Kidney (tissue), 13 donors: ENCODE measurements at regions not wholly inside any gene's neighbourhood (a gene's known extent, or its start where the extent isn't known, plus 50 kb on each side); places are given as distances from the start of the nearest gene placed in this dataset.
"Not testable (repeated sequence)": the region's sequence is repeated elsewhere in the genome, so short reads cannot be mapped to it uniquely, and the experiment has no call there.

Experiments used
- DNase-seq, 5 donors: peaks; one replicate each; pipeline ENCODE4 v3.0.0-alpha.2; 2013 to 2020
- FAIRE-seq: peaks from 2 replicates; lab custom pipeline; 2012; peaks lifted over from hg19 to GRCh38; lab: Jason Lieb, UNC
- H3K27ac ChIP-seq, 2 donors: one replicate each; pipeline ENCODE4 v1.7.0; 2013; ENCODE audit warnings: low read depth in 2 of 2, low read length in 2 of 2, inconsistent platforms in 1 of 2
- H3K27me3 ChIP-seq: one replicate; pipeline ENCODE4 v1.7.1; 2013; ENCODE audit warnings: low read length, inconsistent platforms; ENCODE audit not compliant: control insufficient read depth, insufficient read depth
- H3K36me3 ChIP-seq, 3 donors: one replicate each; pipeline versions ENCODE4 v1.7.0 to v1.7.1; 2013; ENCODE audit warnings: low read length in 3 of 3, control low read depth in 1 of 3, inconsistent platforms in 1 of 3; ENCODE audit not compliant: insufficient read depth in 3 of 3, control insufficient read depth in 2 of 3
- H3K4me1 ChIP-seq, 3 donors: one replicate each; pipeline versions ENCODE4 v1.7.0 to v1.7.1; 2013; ENCODE audit warnings: low read length in 3 of 3, inconsistent platforms in 1 of 3, low read depth in 1 of 3; ENCODE audit not compliant: control insufficient read depth in 2 of 3, insufficient read depth in 2 of 3
- H3K4me3 ChIP-seq, 3 donors: one replicate each; pipeline versions ENCODE4 v1.7.0 to v1.8.1; 2013; ENCODE audit warnings: low read length in 3 of 3, control low read depth in 1 of 3, inconsistent platforms in 1 of 3
- H3K9ac ChIP-seq, 3 donors: one replicate each; pipeline versions ENCODE4 v1.7.0 to v1.7.1; 2013; ENCODE audit warnings: low read length in 3 of 3, control low read depth in 1 of 3, inconsistent platforms in 1 of 3
- H3K9me3 ChIP-seq, 3 donors: one replicate each; pipeline versions ENCODE4 v1.7.0 to v1.7.1; 2013; ENCODE audit warnings: low read length in 3 of 3, control low read depth in 1 of 3, inconsistent platforms in 1 of 3; ENCODE audit not compliant: control insufficient read depth in 2 of 3, insufficient read depth in 1 of 3
- intact Hi-C: fragments of 100-400 bp; cut with DNase I; formaldehyde crosslinking; loops from one replicate; pipeline ENCODE4 v1.11.1; 2022
- TF ChIP-seq, protein P1 (sequence below): IDR thresholded peaks from 3 replicates; pipeline ENCODE4 v1.5.1; 2012; ENCODE audit warnings: mild to moderate bottlenecking, moderate library complexity, borderline replicate concordance; ENCODE audit not compliant: insufficient read depth; ENCODE audit errors: extremely low read depth
- donor health status: control.
- donor health status: control.
- donor health status: control.
- donor health status: control.
- donor health status: control.
- donor health status: DM: yes; HTN: yes; CAD: no.
- donor health status: Normal renal cell carcinoma (clear cell type).

GRCh38 chrX:3518870-3519269 lies 172.4 kb upstream of the MXRA5 start:
- Histone ChIP-seq H3K27me3 (peaks cover 2% of the 10 kb centered on the region), H3K9me3 (no peaks in the 10 kb centered on the region), H3K36me3 (no peaks in the 10 kb centered on the region), H3K4me3 (no peak overlapping the region), H3K9ac (no peak overlapping the region), H3K27ac (no peak overlapping the region), H3K4me1 (no peaks in the 10 kb centered on the region)
- intact Hi-C loops: no loop called here
- DNase-seq: no peak
- TF ChIP-seq, protein P1, sequence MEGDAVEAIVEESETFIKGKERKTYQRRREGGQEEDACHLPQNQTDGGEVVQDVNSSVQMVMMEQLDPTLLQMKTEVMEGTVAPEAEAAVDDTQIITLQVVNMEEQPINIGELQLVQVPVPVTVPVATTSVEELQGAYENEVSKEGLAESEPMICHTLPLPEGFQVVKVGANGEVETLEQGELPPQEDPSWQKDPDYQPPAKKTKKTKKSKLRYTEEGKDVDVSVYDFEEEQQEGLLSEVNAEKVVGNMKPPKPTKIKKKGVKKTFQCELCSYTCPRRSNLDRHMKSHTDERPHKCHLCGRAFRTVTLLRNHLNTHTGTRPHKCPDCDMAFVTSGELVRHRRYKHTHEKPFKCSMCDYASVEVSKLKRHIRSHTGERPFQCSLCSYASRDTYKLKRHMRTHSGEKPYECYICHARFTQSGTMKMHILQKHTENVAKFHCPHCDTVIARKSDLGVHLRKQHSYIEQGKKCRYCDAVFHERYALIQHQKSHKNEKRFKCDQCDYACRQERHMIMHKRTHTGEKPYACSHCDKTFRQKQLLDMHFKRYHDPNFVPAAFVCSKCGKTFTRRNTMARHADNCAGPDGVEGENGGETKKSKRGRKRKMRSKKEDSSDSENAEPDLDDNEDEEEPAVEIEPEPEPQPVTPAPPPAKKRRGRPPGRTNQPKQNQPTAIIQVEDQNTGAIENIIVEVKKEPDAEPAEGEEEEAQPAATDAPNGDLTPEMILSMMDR: no peak
- FAIRE-seq: no peak

DNA sequence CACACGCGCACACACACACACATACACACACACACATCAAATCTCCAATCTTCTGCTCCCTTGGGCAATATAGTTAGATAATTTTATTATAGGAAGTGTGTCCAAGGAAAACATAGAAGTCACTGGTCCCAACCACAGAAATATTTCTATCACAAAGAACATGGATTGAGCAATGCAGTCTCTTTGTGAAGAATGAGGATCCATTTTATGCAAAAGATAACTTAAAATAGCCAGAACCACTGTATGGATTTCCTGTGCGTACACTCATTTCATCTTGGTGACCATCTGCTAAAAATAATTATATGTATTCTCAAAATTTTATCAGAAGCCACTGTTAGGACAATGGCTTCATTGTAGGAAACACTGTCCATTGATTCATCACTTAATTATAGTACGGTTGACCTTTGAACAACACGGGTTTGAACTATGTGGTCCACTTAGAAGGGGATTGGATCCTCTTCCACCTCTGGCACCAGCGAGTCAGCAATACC lies 169.6 kb upstream of the MXRA5 start:
- no peak for FAIRE-seq
- H3K4me1 ChIP-seq: no peaks in the 10 kb centered on the region
- H3K27ac ChIP-seq: no peak overlapping the region
- intact Hi-C loops: no loop called here
- TF ChIP-seq, protein P1: no peak
- no peak overlapping the region for H3K4me3 ChIP-seq
- no peaks in the 10 kb centered on the region for H3K9me3 ChIP-seq
- DNase-seq: no peak
- no peaks in the 10 kb centered on the region for H3K27me3 ChIP-seq
- no peaks in the 10 kb centered on the region for H3K36me3 ChIP-seq
- no peak overlapping the region for H3K9ac ChIP-seq

DNA sequence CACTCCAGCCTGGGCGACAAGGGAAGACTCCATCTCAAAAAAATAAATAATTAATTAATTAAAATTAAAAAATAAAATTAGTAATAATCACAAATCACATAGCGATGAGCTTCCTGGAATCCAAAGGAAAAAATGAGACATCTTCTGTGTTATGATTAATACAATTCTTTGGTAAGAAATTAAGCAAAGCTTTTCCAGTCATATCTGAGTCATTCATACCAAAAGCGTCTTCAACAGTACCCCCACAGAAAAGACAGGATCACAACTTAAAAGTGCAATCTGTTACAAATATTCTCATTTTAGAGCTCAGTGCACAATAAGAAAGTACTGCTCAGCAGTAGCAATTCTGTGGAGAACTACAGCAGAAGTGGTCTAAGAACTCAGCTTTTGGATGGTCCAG lies 168.5 kb upstream of the MXRA5 start:
- H3K4me1 ChIP-seq: no peaks in the 10 kb centered on the region
- H3K27me3 ChIP-seq: no peaks in the 10 kb centered on the region
- no peaks in the 10 kb centered on the region for H3K9me3 ChIP-seq
- FAIRE-seq: no peak
- TF ChIP-seq, protein P1: no peak
- intact Hi-C loops: no loop called here
- no peaks in the 10 kb centered on the region for H3K36me3 ChIP-seq
- DNase-seq: no peak
- H3K4me3 ChIP-seq: no peak overlapping the region
- H3K9ac ChIP-seq: no peak overlapping the region
- H3K27ac ChIP-seq: no peak overlapping the region

- H3K36me3 ChIP-seq, H3K27ac ChIP-seq, H3K9ac ChIP-seq, FAIRE-seq, intact Hi-C loops, H3K9me3 ChIP-seq, H3K27me3 ChIP-seq, H3K4me1 ChIP-seq, H3K4me3 ChIP-seq: not testable (repeated sequence)
- peak in 1 of 5 donors; percentile 3 for DNase-seq
These were observed 165.7 kb upstream of the MXRA5 start for GRCh38 chrX:3512150-3512549.
